Colonic mucosa (tissue), 4 donors: ENCODE measurements at regions not wholly inside any gene's neighbourhood (a gene's known extent, or its start where the extent isn't known, plus 50 kb on each side); places are given as distances from the start of the nearest gene placed in this dataset.

ENCODE experiments used
- DNase-seq: peaks from one replicate; pipeline ENCODE4 v3.0.0-alpha.2; 2020
- H3K27ac ChIP-seq: fragments of 200-600 bp; one replicate; pipeline ENCODE4 v1.8.0; 2021
- H3K27me3 ChIP-seq: fragments of 200-600 bp; one replicate; pipeline ENCODE4 v1.8.0; 2021
- H3K36me3 ChIP-seq: fragments of 200-600 bp; one replicate; pipeline ENCODE4 v1.8.0; 2021
- H3K4me1 ChIP-seq: fragments of 200-600 bp; one replicate; pipeline ENCODE4 v1.8.0; 2021; ENCODE audit warnings: mild to moderate bottlenecking
- H3K4me3 ChIP-seq: fragments of 200-600 bp; one replicate; pipeline ENCODE4 v1.8.0; 2021
- H3K9ac ChIP-seq, 2 donors: one replicate each; pipeline ENCODE4 v1.7.0; 2013; ENCODE audit warnings: control low read depth in 2 of 2, low read depth in 2 of 2, low read length in 2 of 2
- H3K9me3 ChIP-seq: fragments of 200-600 bp; one replicate; pipeline ENCODE4 v1.8.0; 2021
- CTCF ChIP-seq: fragments of 200-600 bp; IDR thresholded peaks from one replicate; pipeline ENCODE4 v1.8.0; 2022; ENCODE audit warnings: antibody characterized with exemption, mild to moderate bottlenecking
- intact Hi-C: fragments of 100-400 bp; cut with DNase I; formaldehyde crosslinking; loops from one replicate; pipeline ENCODE4 v1.14.1; 2022
- donor health status: healthy.
- donor health status: DM: no; HTN: no; CAD: no.
- donor health status: DM: no; HTN: no; CAD: no.

GRCh38 chr17:33837281-33837680 lies 417.8 kb upstream of the CCL2 start:
- DNase-seq, result no peak
- no peak for TF ChIP-seq CTCF
- intact Hi-C loops, result no loop called here

GRCh38 chr17:33838281-33838680 lies 416.8 kb upstream of the CCL2 start:
- no peaks in the 10 kb centered on the region for H3K27me3 ChIP-seq
- no peak overlapping the region for H3K9ac ChIP-seq
- DNase-seq, result no peak
- no peaks in the 10 kb centered on the region for H3K9me3 ChIP-seq
- intact Hi-C loops, result no loop called here
- no peak overlapping the region for H3K4me3 ChIP-seq
- no peaks in the 10 kb centered on the region for H3K36me3 ChIP-seq
- no peak overlapping the region for H3K27ac ChIP-seq
- TF ChIP-seq CTCF, result no peak
- H3K4me1 ChIP-seq, result no peaks in the 10 kb centered on the region

More at GRCh38 chr17:33837281-33837680, 417.8 kb upstream of the CCL2 start:
- H3K4me1 ChIP-seq, result no peaks in the 10 kb centered on the region
- H3K27ac ChIP-seq, result no peak overlapping the region
- no peak overlapping the region for H3K9ac ChIP-seq
- H3K9me3 ChIP-seq, result no peaks in the 10 kb centered on the region
- H3K36me3 ChIP-seq, result no peaks in the 10 kb centered on the region
- H3K4me3 ChIP-seq, result no peak overlapping the region
- no peaks in the 10 kb centered on the region for H3K27me3 ChIP-seq

GRCh38 chr17:33847900-33848299 lies 407.2 kb upstream of the CCL2 start:
- intact Hi-C loops, result no loop called here
- DNase-seq, result no peak
- H3K36me3 ChIP-seq, result no peaks in the 10 kb centered on the region
- H3K27ac ChIP-seq, result no peak overlapping the region
- H3K4me3 ChIP-seq, result no peak overlapping the region
- H3K9me3 ChIP-seq, result no peaks in the 10 kb centered on the region
- H3K9ac ChIP-seq, result no peak overlapping the region
- peaks cover 3% of the 10 kb centered on the region for H3K27me3 ChIP-seq
- TF ChIP-seq CTCF, result no peak
- no peaks in the 10 kb centered on the region for H3K4me1 ChIP-seq

- no peak for DNase-seq
- H3K27me3 ChIP-seq, result peaks cover 3% of the 10 kb centered on the region
- H3K9me3 ChIP-seq, result no peaks in the 10 kb centered on the region
- H3K36me3 ChIP-seq, result no peaks in the 10 kb centered on the region
- intact Hi-C loops, result no loop called here
- no peak overlapping the region for H3K9ac ChIP-seq
- H3K27ac ChIP-seq, result no peak overlapping the region
- no peak overlapping the region for H3K4me3 ChIP-seq
- TF ChIP-seq CTCF, result no peak
- H3K4me1 ChIP-seq, result no peaks in the 10 kb centered on the region
Measured at GRCh38 chr17:33848433-33848832, 406.7 kb upstream of the CCL2 start.

GRCh38 chr17:33854596-33854995 lies 400.5 kb upstream of the CCL2 start:
- Histone ChIP-seq H3K27me3 (no peaks in the 10 kb centered on the region), H3K4me1 (no peaks in the 10 kb centered on the region), H3K27ac (no peak overlapping the region), H3K4me3 (no peak overlapping the region), H3K9ac (no peak overlapping the region), H3K36me3 (no peaks in the 10 kb centered on the region), H3K9me3 (no peaks in the 10 kb centered on the region)
- no peak for DNase-seq
- intact Hi-C loops, result no loop called here
- no peak for TF ChIP-seq CTCF

GRCh38 chr17:33858121-33858520 lies 397.0 kb upstream of the CCL2 start:
- intact Hi-C loops, result no loop called here
- Histone ChIP-seq H3K4me3 (no peak overlapping the region), H3K36me3 (no peaks in the 10 kb centered on the region), H3K4me1 (no peaks in the 10 kb centered on the region), H3K27me3 (no peaks in the 10 kb centered on the region), H3K27ac (no peak overlapping the region), H3K9ac (no peak overlapping the region), H3K9me3 (no peaks in the 10 kb centered on the region)
- TF ChIP-seq CTCF, result no peak
- DNase-seq, result no peak
